ENCODE measurements at regions not wholly inside any gene's neighbourhood (a gene's known extent, or its start where the extent isn't known, plus 50 kb on each side); places are given as distances from the start of the nearest gene placed in this dataset.

DNA sequence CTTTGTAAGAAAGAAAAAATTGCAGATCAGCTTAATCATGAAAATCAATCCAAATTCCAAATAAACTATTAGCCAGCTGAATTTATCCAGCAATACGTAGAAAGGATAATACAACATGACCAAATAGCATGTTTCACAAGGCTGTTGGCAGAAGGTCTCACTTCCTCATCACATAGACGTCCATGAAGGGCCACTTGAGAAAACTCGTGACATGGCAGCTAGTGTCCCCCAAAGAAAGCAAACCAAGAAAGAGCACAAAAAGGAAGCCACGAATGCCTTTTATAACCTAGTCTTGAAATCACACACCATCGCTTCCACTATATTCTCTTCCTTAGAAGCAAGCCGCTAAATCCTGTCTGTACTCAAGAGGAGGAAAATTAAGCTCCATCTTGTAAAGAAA lies 105.6 kb upstream of the NRBF2 start:
- TF ChIP-seq, protein P1, sequence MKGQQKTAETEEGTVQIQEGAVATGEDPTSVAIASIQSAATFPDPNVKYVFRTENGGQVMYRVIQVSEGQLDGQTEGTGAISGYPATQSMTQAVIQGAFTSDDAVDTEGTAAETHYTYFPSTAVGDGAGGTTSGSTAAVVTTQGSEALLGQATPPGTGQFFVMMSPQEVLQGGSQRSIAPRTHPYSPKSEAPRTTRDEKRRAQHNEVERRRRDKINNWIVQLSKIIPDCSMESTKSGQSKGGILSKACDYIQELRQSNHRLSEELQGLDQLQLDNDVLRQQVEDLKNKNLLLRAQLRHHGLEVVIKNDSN (IDR thresholded peaks at IDR 0.05), result no peak
- TF ChIP-seq NFIC (IDR thresholded peaks at IDR 0.05) (no peak), TAF1 (IDR thresholded peaks at IDR 0.05; ENCODE audit: low read depth) (no peak), FOXM1 (IDR thresholded peaks at IDR 0.05; ENCODE audit: borderline replicate concordance, low read depth) (no peak), TCF12 (IDR thresholded peaks at IDR 0.05; ENCODE audit: low read depth) (no peak), CEBPB (IDR thresholded peaks at IDR 0.05) (no peak)
